AG04450 (cell line): ENCODE measurements at regions not wholly inside any gene's neighbourhood (a gene's known extent, or its start where the extent isn't known, plus 50 kb on each side); places are given as distances from the start of the nearest gene placed in this dataset.

ENCODE experiments used
- CTCF ChIA-PET: fragments of 300-600, 350-600 bp; formaldehyde crosslinking; extraction: SDS; loops from one replicate; lab custom pipeline; 2022; ENCODE audit warnings: antibody characterized with exemption, inconsistent platforms; lab: Charles Lee
- POLR2A ChIA-PET: fragments of 350-600 bp; formaldehyde crosslinking; extraction: SDS; loops from one replicate; lab custom pipeline; 2021; ENCODE audit warnings: antibody characterized with exemption, inconsistent platforms; lab: Yijun Ruan, JAX
- DNase-seq: peaks from one replicate; pipeline ENCODE4 v3.0.0-alpha.2; 2011; ENCODE audit warnings: low read depth, low spot score
- H3K27ac ChIP-seq: one replicate; pipeline ENCODE4 v1.5.1; 2012; ENCODE audit warnings: low read depth, low read length, control low read depth
- H3K27me3 ChIP-seq: one replicate; pipeline ENCODE4 v1.6.0; 2012; ENCODE audit warnings: low read length; ENCODE audit not compliant: control insufficient read depth, insufficient read depth
- H3K4me3 ChIP-seq: 2 replicates; pipeline ENCODE4 v1.5.1; 2011; ENCODE audit warnings: mild to moderate bottlenecking, low read depth, low read length, control low read depth
- H3K9me3 ChIP-seq: 2 replicates; pipeline ENCODE4 v1.5.1; 2012; ENCODE audit warnings: low read length; ENCODE audit not compliant: control insufficient read depth, insufficient read depth
- CTCF ChIP-seq: IDR thresholded peaks from 2 replicates; pipeline ENCODE4 v1.5.1; 2011; ENCODE audit warnings: low read depth, low read length, control low read depth, inconsistent platforms

GRCh38 chr11:69427906-69428880 is 53.3 kb upstream of the LINC01488 start:
- TF ChIP-seq CTCF, result no peak
- ChIA-PET CTCF (no interaction called here), POLR2A (no interaction called here)
- no peak overlapping the region for H3K4me3 ChIP-seq
- peaks cover 6% of the 10 kb centered on the region for H3K9me3 ChIP-seq
- no peak for DNase-seq
- no peaks in the 10 kb centered on the region for H3K27me3 ChIP-seq
- H3K27ac ChIP-seq, result no peak overlapping the region

- no peak overlapping the region for H3K27ac ChIP-seq
- POLR2A ChIA-PET, result interaction anchor here (1.1 to 1.5 kb wide), 2 partner anchors 67 to 132 kb away, joined by 3 read pairs; no protein-coding TSS in a partner anchor
- H3K4me3 ChIP-seq, result no peak overlapping the region
- no peak for TF ChIP-seq CTCF
- H3K9me3 ChIP-seq, result peaks cover under 1% of the 10 kb centered on the region
- H3K27me3 ChIP-seq, result no peaks in the 10 kb centered on the region
- no peak for DNase-seq
- CTCF ChIA-PET, result interaction anchor here (0.6 to 1.7 kb wide), 2 partner anchors 8 to 339 kb away, joined by 4 to 7 read pairs; no protein-coding TSS in a partner anchor
Observed at GRCh38 chr11:69429716-69430491, 51.6 kb upstream of the LINC01488 start.

- CTCF ChIA-PET, result interaction anchor here (0.6 to 1.7 kb wide), 2 partner anchors 8 to 340 kb away, joined by 4 to 7 read pairs; no protein-coding TSS in a partner anchor
- no peak for DNase-seq
- H3K4me3 ChIP-seq, result no peak overlapping the region
- H3K9me3 ChIP-seq, result no peaks in the 10 kb centered on the region; the same call in 1 of the 2 replicates
- H3K27ac ChIP-seq, result no peak overlapping the region
- no peak for TF ChIP-seq CTCF
- POLR2A ChIA-PET, result interaction anchor here (1.1 kb wide), 1 partner anchor 67 kb away, joined by 3 read pairs; no protein-coding TSS in a partner anchor
- no peaks in the 10 kb centered on the region for H3K27me3 ChIP-seq
Observed at GRCh38 chr11:69430566-69430965, 50.9 kb upstream of the LINC01488 start.

GRCh38 chr11:69431136-69431535 is 50.3 kb upstream of the LINC01488 start:
- Histone ChIP-seq H3K9me3 (no peaks in the 10 kb centered on the region; the same call in 1 of the 2 replicates), H3K27ac (no peak overlapping the region), H3K4me3 (no peak overlapping the region), H3K27me3 (no peaks in the 10 kb centered on the region)
- CTCF ChIA-PET, result interaction anchor here (1.7 kb wide), 1 partner anchor 9 kb away, joined by 4 read pairs; no protein-coding TSS in a partner anchor
- no peak for TF ChIP-seq CTCF
- POLR2A ChIA-PET, result interaction anchor here (1.1 kb wide), 1 partner anchor 66 kb away, joined by 3 read pairs; no protein-coding TSS in a partner anchor
- DNase-seq, result no peak
